ENCODE measurements at regions not wholly inside any gene's neighbourhood (a gene's known extent, or its start where the extent isn't known, plus 50 kb on each side); places are given as distances from the start of the nearest gene placed in this dataset.

- FAIRE-seq (no peak), DNase-seq (ENCODE audit: insufficient read length, low spot score) (no peak)
- TF ChIP-seq POLR2AphosphoS5 (IDR thresholded peaks at IDR 0.05; ENCODE audit: low read depth, low read length) = no peak
- no peak for TF ChIP-seq SPI1 (IDR thresholded peaks at IDR 0.05; ENCODE audit: low read depth, low read length)
- no peak for TF ChIP-seq PAX5 (IDR thresholded peaks at IDR 0.05; ENCODE audit: insufficient read depth, low read length, severe bottlenecking)
- TF ChIP-seq POLR2A (IDR thresholded peaks at IDR 0.05; ENCODE audit: low read depth, low read length) = no peak
- TF ChIP-seq POU2F2 (IDR thresholded peaks at IDR 0.05; ENCODE audit: low read depth, low read length) = no peak
- no peak for TF ChIP-seq TAF1 (IDR thresholded peaks at IDR 0.05; ENCODE audit: low read depth, low read length)
These were observed 279.1 kb upstream of the IL12B start for GRCh38 chr5:159609359-159609758.

- FAIRE-seq = no peak
- TF ChIP-seq POU2F2 (IDR thresholded peaks at IDR 0.05; ENCODE audit: low read depth, low read length) (no peak), POLR2AphosphoS5 (IDR thresholded peaks at IDR 0.05; ENCODE audit: low read depth, low read length) (no peak), SPI1 (IDR thresholded peaks at IDR 0.05; ENCODE audit: low read depth, low read length) (no peak), PAX5 (IDR thresholded peaks at IDR 0.05; ENCODE audit: insufficient read depth, low read length, severe bottlenecking) (no peak)
- DNase-seq (ENCODE audit: insufficient read length, low spot score) = no peak
These were observed 280.8 kb upstream of the IL12B start for GRCh38 chr5:159610966-159611579.

GRCh38 chr5:159616952-159617351 lies 286.7 kb upstream of the IL12B start:
- TF ChIP-seq SPI1 (IDR thresholded peaks at IDR 0.05; ENCODE audit: low read depth, low read length) (no peak), TAF1 (IDR thresholded peaks at IDR 0.05; ENCODE audit: low read depth, low read length) (no peak), POLR2AphosphoS5 (IDR thresholded peaks at IDR 0.05; ENCODE audit: low read depth, low read length) (no peak), PAX5 (IDR thresholded peaks at IDR 0.05; ENCODE audit: insufficient read depth, low read length, severe bottlenecking) (no peak), POLR2A (IDR thresholded peaks at IDR 0.05; ENCODE audit: low read depth, low read length) (no peak), POU2F2 (IDR thresholded peaks at IDR 0.05; ENCODE audit: low read depth, low read length) (no peak)
- no peak for FAIRE-seq

GRCh38 chr5:159619826-159620225 lies 289.5 kb upstream of the IL12B start:
- TF ChIP-seq TAF1 (IDR thresholded peaks at IDR 0.05; ENCODE audit: low read depth, low read length) (no peak), POLR2AphosphoS5 (IDR thresholded peaks at IDR 0.05; ENCODE audit: low read depth, low read length) (no peak), POU2F2 (IDR thresholded peaks at IDR 0.05; ENCODE audit: low read depth, low read length) (no peak), POLR2A (IDR thresholded peaks at IDR 0.05; ENCODE audit: low read depth, low read length) (no peak), PAX5 (IDR thresholded peaks at IDR 0.05; ENCODE audit: insufficient read depth, low read length, severe bottlenecking) (no peak)
- no peak for FAIRE-seq

More at GRCh38 chr5:159616952-159617351, 286.7 kb upstream of the IL12B start:
- no peak for DNase-seq (ENCODE audit: insufficient read length, low spot score)

GRCh38 chr5:159620853-159621540 lies 290.7 kb upstream of the IL12B start:
- TF ChIP-seq POU2F2 (IDR thresholded peaks at IDR 0.05; ENCODE audit: low read depth, low read length) = no peak
- TF ChIP-seq PAX5 (IDR thresholded peaks at IDR 0.05; ENCODE audit: insufficient read depth, low read length, severe bottlenecking) = no peak
- no peak for TF ChIP-seq TAF1 (IDR thresholded peaks at IDR 0.05; ENCODE audit: low read depth, low read length)
- no peak for TF ChIP-seq POLR2AphosphoS5 (IDR thresholded peaks at IDR 0.05; ENCODE audit: low read depth, low read length)
- no peak for TF ChIP-seq POLR2A (IDR thresholded peaks at IDR 0.05; ENCODE audit: low read depth, low read length)
- no peak for FAIRE-seq
- DNase-seq (ENCODE audit: insufficient read length, low spot score) = no peak

More at GRCh38 chr5:159619826-159620225, 289.5 kb upstream of the IL12B start:
- no peak for DNase-seq (ENCODE audit: insufficient read length, low spot score)

GRCh38 chr5:159628703-159629102 lies 287.6 kb upstream of the ADRA1B start:
- FAIRE-seq (no peak), DNase-seq (ENCODE audit: insufficient read length, low spot score) (no peak)
- TF ChIP-seq PAX5 (IDR thresholded peaks at IDR 0.05; ENCODE audit: insufficient read depth, low read length, severe bottlenecking) (no peak), POLR2A (IDR thresholded peaks at IDR 0.05; ENCODE audit: low read depth, low read length) (no peak), SPI1 (IDR thresholded peaks at IDR 0.05; ENCODE audit: low read depth, low read length) (no peak), TAF1 (IDR thresholded peaks at IDR 0.05; ENCODE audit: low read depth, low read length) (no peak), POLR2AphosphoS5 (IDR thresholded peaks at IDR 0.05; ENCODE audit: low read depth, low read length) (no peak), POU2F2 (IDR thresholded peaks at IDR 0.05; ENCODE audit: low read depth, low read length) (no peak)

GRCh38 chr5:159629158-159629557 lies 287.1 kb upstream of the ADRA1B start:
- DNase-seq (ENCODE audit: insufficient read length, low spot score) (no peak), FAIRE-seq (no peak)
- TF ChIP-seq PAX5 (IDR thresholded peaks at IDR 0.05; ENCODE audit: insufficient read depth, low read length, severe bottlenecking) (no peak), POLR2AphosphoS5 (IDR thresholded peaks at IDR 0.05; ENCODE audit: low read depth, low read length) (no peak), SPI1 (IDR thresholded peaks at IDR 0.05; ENCODE audit: low read depth, low read length) (no peak), POU2F2 (IDR thresholded peaks at IDR 0.05; ENCODE audit: low read depth, low read length) (no peak), TAF1 (IDR thresholded peaks at IDR 0.05; ENCODE audit: low read depth, low read length) (no peak), POLR2A (IDR thresholded peaks at IDR 0.05; ENCODE audit: low read depth, low read length) (no peak)

- no peak for DNase-seq (ENCODE audit: insufficient read length, low spot score)
These were observed 285.7 kb upstream of the ADRA1B start for GRCh38 chr5:159630545-159630944.

GRCh38 chr5:159631001-159631400 lies 285.3 kb upstream of the ADRA1B start:
- no peak for TF ChIP-seq POLR2AphosphoS5 (IDR thresholded peaks at IDR 0.05; ENCODE audit: low read depth, low read length)

More at GRCh38 chr5:159630545-159630944, 285.7 kb upstream of the ADRA1B start:
- TF ChIP-seq POLR2AphosphoS5 (IDR thresholded peaks at IDR 0.05; ENCODE audit: low read depth, low read length) (no peak), POU2F2 (IDR thresholded peaks at IDR 0.05; ENCODE audit: low read depth, low read length) (no peak), SPI1 (IDR thresholded peaks at IDR 0.05; ENCODE audit: low read depth, low read length) (no peak), TAF1 (IDR thresholded peaks at IDR 0.05; ENCODE audit: low read depth, low read length) (no peak), POLR2A (IDR thresholded peaks at IDR 0.05; ENCODE audit: low read depth, low read length) (no peak), PAX5 (IDR thresholded peaks at IDR 0.05; ENCODE audit: insufficient read depth, low read length, severe bottlenecking) (no peak)
- no peak for FAIRE-seq

GRCh38 chr5:159632866-159633265 lies 283.4 kb upstream of the ADRA1B start:
- TF ChIP-seq POLR2A (IDR thresholded peaks at IDR 0.05; ENCODE audit: low read depth, low read length) = no peak
- no peak for TF ChIP-seq PAX5 (IDR thresholded peaks at IDR 0.05; ENCODE audit: insufficient read depth, low read length, severe bottlenecking)
- no peak for TF ChIP-seq TAF1 (IDR thresholded peaks at IDR 0.05; ENCODE audit: low read depth, low read length)
- no peak for TF ChIP-seq POLR2AphosphoS5 (IDR thresholded peaks at IDR 0.05; ENCODE audit: low read depth, low read length)
- no peak for TF ChIP-seq SPI1 (IDR thresholded peaks at IDR 0.05; ENCODE audit: low read depth, low read length)
- no peak for TF ChIP-seq POU2F2 (IDR thresholded peaks at IDR 0.05; ENCODE audit: low read depth, low read length)
- DNase-seq (ENCODE audit: insufficient read length, low spot score) = no peak
- no peak for FAIRE-seq

More at GRCh38 chr5:159631001-159631400, 285.3 kb upstream of the ADRA1B start:
- FAIRE-seq (no peak), DNase-seq (ENCODE audit: insufficient read length, low spot score) (no peak)
